ENCODE measurements at regions not wholly inside any gene's neighbourhood (a gene's known extent, or its start where the extent isn't known, plus 50 kb on each side); places are given as distances from the start of the nearest gene placed in this dataset.

DNA sequence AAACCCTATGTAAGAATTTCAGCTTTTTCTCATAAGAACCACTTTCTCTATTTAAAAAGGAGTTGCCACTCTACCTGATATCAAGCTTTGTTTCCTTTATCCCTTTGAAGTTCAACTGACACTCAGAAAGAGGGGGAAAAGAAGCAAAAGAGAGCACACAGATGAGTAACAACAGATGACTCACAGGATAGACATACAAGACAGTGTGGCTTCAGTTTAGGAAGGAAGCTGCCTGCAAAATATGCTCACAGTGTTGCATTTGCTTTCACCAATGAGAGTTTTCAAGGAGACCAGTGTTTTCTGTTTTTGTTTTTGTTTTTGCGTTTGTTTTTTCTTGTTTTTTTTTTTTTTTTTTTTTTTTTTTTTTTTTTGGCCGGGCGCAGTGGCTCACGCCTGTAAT is 1181.6 kb downstream of the DNAJB9 start:
- Histone ChIP-seq H3K9me3 (no peaks in the 10 kb centered on the region), H3K27ac (no peak overlapping the region), H3K4me3 (no peak overlapping the region), H3K27me3 (ENCODE audit: insufficient read depth in 3 of 3, low read length in 2 of 3) (no peaks in the 10 kb centered on the region), H3K4me1 (no peaks in the 10 kb centered on the region), H3K36me3 (ENCODE audit: insufficient read depth in 1 of 2, low read depth in 1 of 2) (no peaks in the 10 kb centered on the region)
- DNase-seq = no peak
- intact Hi-C loops (cut with DNase I) = no loop called here
- TF ChIP-seq, protein P1, sequence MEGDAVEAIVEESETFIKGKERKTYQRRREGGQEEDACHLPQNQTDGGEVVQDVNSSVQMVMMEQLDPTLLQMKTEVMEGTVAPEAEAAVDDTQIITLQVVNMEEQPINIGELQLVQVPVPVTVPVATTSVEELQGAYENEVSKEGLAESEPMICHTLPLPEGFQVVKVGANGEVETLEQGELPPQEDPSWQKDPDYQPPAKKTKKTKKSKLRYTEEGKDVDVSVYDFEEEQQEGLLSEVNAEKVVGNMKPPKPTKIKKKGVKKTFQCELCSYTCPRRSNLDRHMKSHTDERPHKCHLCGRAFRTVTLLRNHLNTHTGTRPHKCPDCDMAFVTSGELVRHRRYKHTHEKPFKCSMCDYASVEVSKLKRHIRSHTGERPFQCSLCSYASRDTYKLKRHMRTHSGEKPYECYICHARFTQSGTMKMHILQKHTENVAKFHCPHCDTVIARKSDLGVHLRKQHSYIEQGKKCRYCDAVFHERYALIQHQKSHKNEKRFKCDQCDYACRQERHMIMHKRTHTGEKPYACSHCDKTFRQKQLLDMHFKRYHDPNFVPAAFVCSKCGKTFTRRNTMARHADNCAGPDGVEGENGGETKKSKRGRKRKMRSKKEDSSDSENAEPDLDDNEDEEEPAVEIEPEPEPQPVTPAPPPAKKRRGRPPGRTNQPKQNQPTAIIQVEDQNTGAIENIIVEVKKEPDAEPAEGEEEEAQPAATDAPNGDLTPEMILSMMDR (IDR thresholded peaks at IDR 0.05) = no peak
- WGBS, 3 donors = 84 to 87% (median 84%) methylated on average over 4 of the region's 4 CpGs
- ATAC-seq = no peak

DNA sequence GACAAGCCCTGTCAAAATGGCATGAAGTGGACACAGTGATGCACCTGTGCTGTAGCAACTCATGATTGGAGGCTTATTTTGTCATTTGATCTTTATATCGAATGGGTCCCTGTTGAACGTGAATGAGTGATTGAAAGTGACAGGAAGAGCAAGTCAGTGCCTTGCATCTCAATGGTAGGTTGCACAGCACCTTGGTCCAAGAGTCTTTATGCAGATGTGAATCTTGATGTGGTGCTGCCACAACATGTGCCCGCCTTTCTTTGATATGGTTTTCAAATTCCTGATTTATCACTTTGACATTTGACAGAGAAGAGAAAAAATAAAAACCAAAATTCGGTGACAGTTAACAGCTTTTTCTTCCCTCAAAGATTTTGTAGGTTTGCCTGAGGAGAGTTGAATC is 1182.4 kb downstream of the DNAJB9 start:
- ATAC-seq (no peak), DNase-seq (no peak)
- 71 to 83% (median 79%) methylated on average over 4 of the region's 4 CpGs for WGBS, 3 donors
- TF ChIP-seq, protein P1 (IDR thresholded peaks at IDR 0.05) = no peak
- H3K4me1 ChIP-seq = no peaks in the 10 kb centered on the region
- no peaks in the 10 kb centered on the region for H3K27me3 ChIP-seq (ENCODE audit: insufficient read depth in 3 of 3, low read length in 2 of 3)
- no peak overlapping the region for H3K27ac ChIP-seq
- no peaks in the 10 kb centered on the region for H3K9me3 ChIP-seq
- intact Hi-C loops (cut with DNase I) = no loop called here
- no peaks in the 10 kb centered on the region for H3K36me3 ChIP-seq (ENCODE audit: insufficient read depth in 1 of 2, low read depth in 1 of 2)
- H3K4me3 ChIP-seq = no peak overlapping the region

DNA sequence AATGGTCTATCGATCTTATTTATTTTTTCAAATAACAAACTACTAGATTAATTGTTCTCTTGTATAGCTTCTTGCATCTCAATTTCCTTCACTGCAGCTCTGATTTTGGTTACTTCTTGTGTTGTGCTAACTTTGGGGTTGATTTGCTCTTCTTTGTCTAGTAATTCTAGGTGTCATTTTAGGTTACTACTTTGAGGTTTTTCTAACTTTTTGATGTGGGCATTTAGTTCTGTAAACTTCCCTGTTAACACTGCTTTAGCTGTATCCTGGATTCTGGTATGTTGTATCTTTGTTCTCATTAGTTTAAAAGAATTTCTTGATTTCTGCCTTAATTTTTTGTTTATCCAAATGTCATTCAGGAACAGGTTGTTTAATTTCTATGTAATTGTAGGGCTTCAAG is 1188.0 kb downstream of the DNAJB9 start:
- ATAC-seq (no peak), DNase-seq (no peak)
- H3K36me3 ChIP-seq (ENCODE audit: insufficient read depth in 1 of 2, low read depth in 1 of 2) = no peaks in the 10 kb centered on the region
- WGBS, 3 donors = 89 to 97% (median 94%) methylated on average over 1 of the region's 1 CpG
- H3K4me1 ChIP-seq = no peaks in the 10 kb centered on the region
- no peak overlapping the region for H3K4me3 ChIP-seq
- H3K27ac ChIP-seq = no peak overlapping the region
- H3K9me3 ChIP-seq = no peaks in the 10 kb centered on the region
- TF ChIP-seq, protein P1 (IDR thresholded peaks at IDR 0.05) = no peak
- intact Hi-C loops (cut with DNase I) = no loop called here
- H3K27me3 ChIP-seq (ENCODE audit: insufficient read depth in 3 of 3, low read length in 2 of 3) = no peaks in the 10 kb centered on the region

DNA sequence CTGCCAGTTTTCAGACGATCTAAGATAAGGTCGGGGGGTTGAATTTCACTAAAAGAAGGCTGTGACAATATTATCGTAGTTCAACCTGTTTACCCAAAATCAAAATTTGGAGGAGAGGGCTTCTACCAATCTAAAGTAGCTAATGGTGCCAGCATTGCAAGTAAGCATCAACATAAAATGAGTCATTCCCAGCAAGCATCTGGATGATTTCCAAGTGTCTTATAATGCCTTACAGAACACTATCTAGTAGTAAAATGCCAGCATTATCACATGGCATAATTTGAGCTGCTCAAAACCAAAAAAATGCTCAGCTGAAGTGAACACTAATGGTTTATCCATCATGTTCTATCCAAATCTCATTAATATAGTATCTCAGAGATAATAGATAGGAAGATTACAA is 1193.9 kb downstream of the DNAJB9 start:
- intact Hi-C loops (cut with DNase I) = no loop called here

DNA sequence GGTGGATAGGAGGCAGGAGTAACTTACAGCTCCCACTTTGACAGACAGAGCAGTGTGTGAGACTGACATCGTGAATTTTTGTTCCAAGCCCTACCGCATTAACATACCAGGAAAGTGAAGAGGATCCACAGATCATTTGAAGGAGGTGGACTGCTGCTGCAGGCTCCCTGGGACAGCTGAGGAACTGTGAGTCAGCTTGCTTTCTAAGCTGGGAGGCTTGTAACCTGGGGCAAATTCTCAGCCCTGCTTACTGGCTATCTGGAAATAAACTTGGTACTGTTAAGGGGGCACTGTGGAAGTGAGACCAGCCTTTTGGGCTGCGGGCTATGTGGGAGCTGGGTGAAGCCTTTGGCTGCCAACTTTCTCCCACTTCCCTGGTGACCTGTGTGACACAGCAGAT is 1202.5 kb downstream of the DNAJB9 start:
- no peak overlapping the region for H3K4me3 ChIP-seq
- WGBS, 3 donors = 67 to 69% (median 67%) methylated on average over 3 of the region's 3 CpGs
- intact Hi-C loops (cut with DNase I) = no loop called here
- H3K9me3 ChIP-seq = no peaks in the 10 kb centered on the region
- H3K4me1 ChIP-seq = no peaks in the 10 kb centered on the region
- no peaks in the 10 kb centered on the region for H3K27me3 ChIP-seq (ENCODE audit: insufficient read depth in 3 of 3, low read length in 2 of 3)
- TF ChIP-seq, protein P1 (IDR thresholded peaks at IDR 0.05) = no peak
- DNase-seq (no peak), ATAC-seq (no peak)
- H3K36me3 ChIP-seq (ENCODE audit: insufficient read depth in 1 of 2, low read depth in 1 of 2) = no peaks in the 10 kb centered on the region
- H3K27ac ChIP-seq = no peak overlapping the region

More for the DNA sequence above, 1193.9 kb downstream of the DNAJB9 start:
- no peaks in the 10 kb centered on the region for H3K27me3 ChIP-seq (ENCODE audit: insufficient read depth in 3 of 3, low read length in 2 of 3)
- H3K27ac ChIP-seq = no peak overlapping the region
- no peak for ATAC-seq
- DNase-seq = no peak
- no peak overlapping the region for H3K4me3 ChIP-seq
- 73 to 79% (median 74%) methylated on average over 3 of the region's 3 CpGs for WGBS, 3 donors
- TF ChIP-seq, protein P1 (IDR thresholded peaks at IDR 0.05) = no peak
- no peaks in the 10 kb centered on the region for H3K4me1 ChIP-seq
- no peaks in the 10 kb centered on the region for H3K36me3 ChIP-seq (ENCODE audit: insufficient read depth in 1 of 2, low read depth in 1 of 2)
- no peaks in the 10 kb centered on the region for H3K9me3 ChIP-seq
